RPMI7951 (cell line): ENCODE measurements at regions not wholly inside any gene's neighbourhood (a gene's known extent, or its start where the extent isn't known, plus 50 kb on each side); places are given as distances from the start of the nearest gene placed in this dataset.

ENCODE experiments used
- DNase-seq: peaks from one replicate; pipeline ENCODE4 v3.0.0-alpha.2; 2012; ENCODE audit warnings: low read depth

DNA sequence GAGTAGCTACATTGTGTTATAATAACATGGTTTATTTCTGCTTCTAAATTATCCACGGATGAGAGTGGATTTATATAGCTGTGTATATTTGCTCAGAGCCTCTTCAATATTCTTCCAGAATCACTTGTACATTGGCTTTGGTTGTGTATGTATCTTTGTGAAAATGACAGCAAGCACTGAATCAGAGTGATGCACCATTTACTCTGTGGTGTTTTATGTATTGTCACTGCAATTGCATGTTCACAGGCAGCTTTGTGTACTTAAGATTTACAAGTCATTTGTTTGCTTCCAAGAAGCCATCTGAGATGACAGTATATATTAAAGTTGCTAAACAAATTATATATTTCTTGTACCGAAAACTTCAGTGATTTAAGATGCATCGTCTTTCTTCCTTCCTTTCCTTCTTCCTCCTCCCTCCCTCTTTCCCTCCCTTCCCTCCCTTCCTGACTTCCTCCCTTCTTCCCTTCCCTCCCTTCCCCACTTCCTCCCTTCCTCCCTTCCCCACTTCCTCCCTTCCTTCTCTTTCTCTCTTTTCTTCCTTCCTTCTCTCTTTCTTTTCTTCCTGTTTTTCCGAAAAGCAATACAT, 362.3 kb upstream of the GOLIM4 start:
- DNase-seq: no peak

DNA sequence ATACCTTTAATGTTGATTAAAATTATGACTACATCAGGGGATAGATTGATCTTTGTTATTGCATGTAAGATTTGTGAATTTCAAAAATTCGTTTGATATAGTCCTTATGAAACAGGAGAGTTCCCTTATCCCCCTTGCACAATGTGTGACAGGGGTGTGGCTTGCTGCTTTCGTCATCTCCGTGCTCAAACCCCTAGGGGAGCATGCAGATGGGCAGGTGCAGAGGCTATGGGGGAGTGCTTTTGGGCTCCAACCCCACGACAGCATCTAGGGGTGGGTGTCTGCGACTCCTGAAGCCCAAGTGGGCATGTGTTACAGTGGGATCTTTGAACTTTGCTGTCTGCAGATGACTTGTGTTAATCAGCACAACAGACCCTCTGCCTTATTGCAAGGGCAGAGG, 360.1 kb upstream of the GOLIM4 start:
- DNase-seq: no peak

DNA sequence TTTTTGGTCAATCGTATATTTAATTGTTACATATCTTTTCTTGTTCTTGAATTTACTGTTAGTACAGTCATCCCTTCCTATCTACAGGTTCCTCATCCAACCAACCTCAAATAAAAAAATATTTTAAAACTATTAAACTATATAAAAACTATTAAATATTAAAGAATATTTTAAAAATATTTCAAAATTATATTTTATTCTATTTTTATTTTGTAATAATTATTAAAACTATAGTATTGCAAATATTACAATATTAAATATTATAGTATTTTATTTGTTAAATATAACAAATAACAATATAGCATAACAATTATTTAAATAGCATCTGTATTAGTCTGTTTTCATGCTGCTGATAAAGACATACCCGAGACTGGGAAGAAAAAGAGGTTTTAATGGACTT, 357.9 kb upstream of the GOLIM4 start:
- no peak for DNase-seq

DNA sequence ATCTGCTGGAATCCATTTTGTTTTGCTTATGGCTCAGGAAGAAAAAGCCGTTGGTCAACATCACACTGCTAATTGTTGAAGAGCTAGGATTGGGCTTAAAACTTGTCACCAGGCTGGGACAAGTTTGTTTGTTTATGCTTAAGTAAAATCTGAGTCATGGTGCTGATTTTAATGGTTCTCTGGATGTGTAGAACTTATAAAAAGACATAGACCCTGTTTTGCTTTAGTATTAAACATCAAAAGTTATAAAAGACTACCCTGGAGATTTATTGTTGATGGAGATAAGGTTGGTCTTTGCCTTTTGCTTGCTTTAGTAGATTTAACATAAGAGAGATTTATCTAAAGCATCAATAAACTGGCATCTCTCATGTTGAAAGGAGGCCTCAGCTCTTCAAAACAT, 348.2 kb upstream of the GOLIM4 start:
- DNase-seq: no peak

DNA sequence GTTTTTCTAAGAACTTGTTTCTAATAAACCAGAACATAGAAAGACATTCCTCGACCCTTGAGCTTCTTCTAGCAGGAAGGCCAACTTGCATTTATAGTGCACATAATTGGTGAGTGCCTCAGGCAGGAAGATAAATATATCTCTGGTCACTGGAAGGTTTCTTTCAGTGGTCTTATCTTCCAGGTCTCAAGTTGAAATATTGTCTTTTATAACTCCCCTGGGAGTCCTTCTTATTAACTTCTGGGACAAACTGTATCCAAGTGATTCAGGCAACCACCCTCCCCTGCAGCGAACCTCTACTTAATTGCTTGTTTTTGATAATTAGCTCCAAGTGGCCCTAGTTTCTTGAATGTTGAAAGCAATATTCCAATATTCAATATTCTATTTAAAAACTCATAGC, 346.8 kb upstream of the GOLIM4 start:
- no peak for DNase-seq

DNA sequence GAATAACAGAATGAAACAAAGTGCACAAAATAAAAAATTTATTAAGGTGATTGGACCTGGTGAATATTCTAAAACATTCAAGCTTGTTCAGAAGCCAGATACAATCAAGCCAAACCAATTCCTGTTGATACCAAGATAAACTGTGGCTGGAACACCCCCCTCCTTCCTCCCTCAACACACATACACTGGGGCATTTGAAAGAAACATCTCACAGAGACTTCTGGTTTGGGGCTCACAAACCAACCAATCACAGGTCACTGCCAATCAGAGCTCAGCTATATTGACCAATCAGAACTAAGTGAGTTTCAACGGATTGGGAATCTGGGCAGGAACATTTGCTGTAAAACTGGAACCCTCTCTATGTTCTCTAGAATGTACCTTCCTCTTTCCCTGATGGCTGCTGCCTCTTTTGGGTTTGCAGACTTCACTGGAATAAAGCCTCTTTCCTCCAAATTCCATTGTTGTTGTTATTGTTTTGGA, 340.6 kb upstream of the GOLIM4 start:
- DNase-seq: no peak

DNA sequence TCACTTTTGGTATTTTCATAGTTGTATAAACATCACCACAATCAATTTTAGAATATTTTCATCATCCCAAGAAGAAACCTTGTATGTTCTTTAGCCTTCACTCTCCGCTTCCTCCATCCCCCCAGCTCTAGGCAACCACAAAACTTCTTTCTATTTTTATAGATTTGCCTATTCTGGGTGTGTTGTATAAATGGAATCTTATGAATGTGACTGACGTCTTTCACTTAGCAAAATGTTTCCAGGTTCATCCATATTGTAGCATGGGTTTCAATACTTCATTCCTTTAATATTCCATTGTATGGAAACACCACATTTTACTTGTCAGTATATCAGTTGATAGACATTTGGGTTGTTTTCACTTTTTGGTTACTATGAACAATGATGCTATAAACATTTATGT, 335.8 kb upstream of the GOLIM4 start:
- DNase-seq: no peak

- no peak for DNase-seq
Measured at GRCh38 chr3:168427835-168428475, 332.2 kb upstream of the GOLIM4 start.

DNA sequence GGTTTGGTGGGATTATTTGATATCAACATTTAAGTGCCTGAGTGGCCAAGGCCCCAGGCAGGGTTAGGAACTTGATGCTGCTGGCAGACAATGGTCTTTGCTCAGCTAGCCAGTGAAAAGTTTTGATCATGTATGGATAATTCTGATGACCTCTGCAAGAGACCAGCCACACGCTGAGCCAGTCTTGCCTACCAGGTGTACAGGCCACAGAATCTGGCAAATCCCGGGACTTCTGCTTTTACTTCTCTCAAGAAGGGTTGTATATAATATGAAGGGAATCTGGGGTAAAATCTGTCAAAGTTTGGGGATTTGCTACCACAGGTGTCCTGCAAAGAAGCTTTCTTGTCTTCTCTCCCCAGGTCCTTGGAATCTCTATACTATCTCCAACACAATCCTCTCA, 331.4 kb upstream of the GOLIM4 start:
- DNase-seq: no peak

- DNase-seq: no peak
Measured at GRCh38 chr3:168425936-168426595, 330.3 kb upstream of the GOLIM4 start.

- DNase-seq: no peak
Measured at GRCh38 chr3:168424059-168424734, 328.5 kb upstream of the GOLIM4 start.

GRCh38 chr3:168422843-168423242, 327.1 kb upstream of the GOLIM4 start:
- DNase-seq: no peak

GRCh38 chr3:168419091-168419490, 323.4 kb upstream of the GOLIM4 start:
- no peak for DNase-seq

DNA sequence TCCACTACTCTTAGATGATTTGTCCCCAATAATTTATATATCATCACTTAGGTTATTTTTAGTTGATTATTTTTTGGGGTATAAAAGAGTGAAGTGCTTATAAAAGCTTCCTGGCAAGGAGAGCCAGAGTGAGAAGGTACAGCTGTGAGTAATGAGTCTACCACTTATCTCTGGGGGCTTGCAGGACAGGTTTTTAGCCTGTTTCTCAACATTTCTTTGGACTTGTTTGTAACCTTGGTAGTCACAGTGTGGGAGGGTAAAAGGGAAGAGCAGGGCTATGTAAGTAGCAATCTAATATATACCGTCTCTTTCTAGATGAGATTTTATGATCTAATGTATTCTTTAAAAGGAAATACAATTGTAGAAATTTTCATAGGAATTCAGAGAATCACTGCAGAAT, 321.3 kb upstream of the GOLIM4 start:
- DNase-seq: no peak

DNA sequence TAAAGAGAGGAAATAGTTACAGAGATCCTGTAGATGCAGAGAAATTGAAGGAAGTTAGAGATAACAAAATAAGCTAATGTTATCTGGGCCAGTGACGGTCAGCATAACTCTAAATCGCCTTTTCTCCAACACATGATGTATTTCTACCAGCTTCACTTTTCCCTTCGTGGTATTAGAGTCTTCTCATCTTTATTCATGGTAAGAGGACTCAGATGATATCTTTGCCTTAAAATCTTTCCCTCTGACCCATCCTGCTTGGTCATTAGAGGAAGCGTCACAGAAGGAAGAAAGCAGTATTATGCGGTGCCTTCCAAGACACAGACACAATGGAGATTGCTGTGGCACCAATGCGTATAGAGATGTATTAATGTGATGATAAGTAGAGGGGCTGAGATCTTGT, 320.7 kb upstream of the GOLIM4 start:
- DNase-seq: no peak

DNA sequence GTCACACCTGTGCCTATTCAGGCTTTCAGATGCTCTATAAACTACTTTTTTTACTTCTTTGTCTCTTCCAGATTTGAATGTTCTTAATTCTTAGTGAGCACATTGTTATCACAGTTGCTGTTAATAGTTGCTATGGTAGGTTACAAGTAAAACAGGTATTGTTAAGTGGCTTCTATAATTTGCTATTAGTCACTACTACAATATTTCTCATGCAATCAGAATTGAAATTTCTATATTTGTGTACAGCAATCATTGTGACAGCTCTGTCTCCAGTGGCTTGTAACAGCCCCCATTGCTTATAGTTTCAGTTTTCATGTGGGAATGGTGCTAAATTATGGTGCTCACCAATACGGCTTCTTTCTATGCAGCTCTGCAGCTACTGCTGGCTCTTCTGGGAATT, 318.4 kb upstream of the GOLIM4 start:
- DNase-seq: no peak

GRCh38 chr3:168407381-168407780, 311.7 kb upstream of the GOLIM4 start:
- no peak for DNase-seq

DNA sequence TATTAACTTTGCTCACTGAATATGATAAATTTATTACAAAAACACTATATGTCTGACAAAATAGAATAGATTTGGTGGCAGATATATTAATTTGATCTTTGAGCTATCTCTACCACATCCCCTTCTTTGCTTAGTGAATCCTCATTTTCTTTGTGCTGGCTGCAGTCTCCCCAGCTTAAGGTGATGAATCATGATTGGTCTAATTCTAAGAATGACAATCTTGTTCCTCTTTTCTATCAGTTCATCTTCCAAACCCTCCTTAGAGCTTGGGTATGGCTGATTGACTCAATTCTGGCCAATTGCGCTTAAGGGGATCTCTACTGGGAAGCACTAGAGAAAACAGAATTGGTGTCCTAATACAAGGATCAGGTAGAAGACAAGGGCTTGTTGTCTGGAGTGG, 309.6 kb upstream of the GOLIM4 start:
- no peak for DNase-seq

GRCh38 chr3:168398371-168399025, 302.8 kb upstream of the GOLIM4 start:
- DNase-seq: no peak

DNA sequence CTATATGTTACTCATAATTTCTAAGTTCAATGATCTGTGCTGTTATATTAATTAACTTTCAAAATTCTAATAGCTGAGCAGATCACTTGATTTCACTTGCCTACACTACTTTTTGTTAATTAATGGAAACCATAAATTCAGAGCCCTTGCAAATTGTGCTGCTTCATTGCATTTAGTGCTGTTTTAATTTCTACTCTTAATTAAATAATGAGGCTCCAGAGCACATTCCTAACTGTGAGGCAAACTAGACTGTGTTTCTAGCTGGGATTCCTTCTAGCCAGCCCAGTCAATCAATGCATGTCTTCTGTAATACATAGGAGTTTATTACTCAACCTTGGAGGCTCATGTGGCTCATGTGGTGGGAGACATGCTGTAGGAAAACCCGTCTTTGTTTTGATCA, 301.1 kb upstream of the GOLIM4 start:
- DNase-seq: no peak

DNA sequence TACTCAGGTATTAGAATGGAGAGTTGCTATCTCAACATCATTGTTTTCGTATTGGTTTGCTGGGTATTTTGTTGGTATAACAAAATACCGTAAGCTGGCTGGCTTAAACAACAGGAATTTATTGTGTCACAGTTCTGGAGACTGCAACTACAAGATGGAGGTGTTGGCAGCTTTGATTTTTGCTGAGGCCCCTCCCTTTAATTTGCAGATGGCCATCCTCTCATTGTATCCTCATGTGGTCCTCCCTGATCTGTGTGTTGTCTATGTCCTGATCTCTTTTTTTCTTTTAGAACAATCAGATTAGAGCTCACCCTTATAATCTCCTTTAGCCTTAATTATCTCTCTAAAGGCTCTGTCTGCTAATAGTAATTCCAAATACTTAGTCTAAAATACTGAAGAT, 299.8 kb upstream of the GOLIM4 start:
- DNase-seq: no peak

GRCh38 chr3:168394439-168394838, 298.7 kb upstream of the GOLIM4 start:
- DNase-seq: no peak
